K562 (cell line): ENCODE measurements at regions not wholly inside any gene's neighbourhood (a gene's known extent, or its start where the extent isn't known, plus 50 kb on each side); places are given as distances from the start of the nearest gene placed in this dataset.

Source experiments
- ATAC-seq: fragments of 200-7000 bp; cut with Tn5 transposase; 3 replicates; pipeline ENCODE4 v1.9.1; 2020; ENCODE audit warnings: moderate library complexity
- BruUV-seq: library from RNA; stranded (reverse); fragments of 400-500 nt; replicated peaks from 2 replicates; lab custom pipeline; 2021; lab: Mats Ljungman, UMichigan
- CTCF ChIA-PET: fragments of 300-600 bp; formaldehyde crosslinking; extraction: SDS; loops from one replicate; lab custom pipeline; 2021; ENCODE audit warnings: low intra/inter-chr PET ratio; lab: Yijun Ruan, JAX
- POLR2A ChIA-PET: fragments of 300-600, 350-650 bp; sonication (Branson Sonifier 250); formaldehyde crosslinking; extraction: SDS; loops from one replicate; lab custom pipeline; 2021; ENCODE audit warnings: antibody characterized with exemption, inconsistent platforms; lab: Yijun Ruan, JAX
- DNase-seq, 4 experiments: peaks; one replicate each; pipeline versions ENCODE4 v3.0.0 to v3.0.0-alpha.2; 2011 to 2018; ENCODE audit warnings: low spot score in 3 of 4, mixed read lengths in 3 of 4; ENCODE audit errors: extremely low read depth in 1 of 4
- FAIRE-seq: peaks from 2 replicates; lab custom pipeline; 2011; peaks lifted over from hg19 to GRCh38; lab: Jason Lieb, UNC
- H2AFZ ChIP-seq: 2 replicates; pipeline ENCODE4 v1.6.0; 2011; ENCODE audit warnings: low read depth, low read length, control low read depth, inconsistent platforms
- H3K27ac ChIP-seq: fragments of 200-600 bp; 3 replicates; pipeline ENCODE4 v1.8.0; 2011; ENCODE audit warnings: low read depth, mild to moderate bottlenecking, control low read depth, inconsistent platforms, low read length, moderate library complexity, mixed read lengths; ENCODE audit errors: extremely low read depth
- H3K27me3 ChIP-seq, 2 experiments: fragments of 300-600 bp in 1 of 2; 2 replicates in 1 of 2; 3 replicates in 1 of 2; pipeline versions ENCODE4 v1.6.0 to v1.8.0; 2011; ENCODE audit warnings: inconsistent platforms in 2 of 2, low read length in 2 of 2, mild to moderate bottlenecking in 1 of 2, mixed read lengths in 1 of 2, moderate library complexity in 1 of 2; ENCODE audit not compliant: control insufficient read depth in 2 of 2, insufficient read depth in 2 of 2
- H3K36me3 ChIP-seq: fragments of 300-600 bp; 3 replicates; pipeline ENCODE4 v1.8.0; 2011; ENCODE audit warnings: mild to moderate bottlenecking, low read length, inconsistent platforms; ENCODE audit not compliant: control insufficient read depth, insufficient read depth
- H3K4me1 ChIP-seq, 2 experiments: fragments of 200-600 bp in 1 of 2; replicated peaks in 1 of 2; 2 replicates in 1 of 2; 3 replicates in 1 of 2; pipeline versions ENCODE4 v1.5.1 to v1.8.0; 2011; ENCODE audit warnings: inconsistent platforms in 2 of 2, low read length in 2 of 2, mild to moderate bottlenecking in 1 of 2, mixed read lengths in 1 of 2, moderate library complexity in 1 of 2; ENCODE audit not compliant: control insufficient read depth in 2 of 2, insufficient read depth in 2 of 2
- H3K4me2 ChIP-seq: 2 replicates; pipeline ENCODE4 v1.6.1; 2011; ENCODE audit warnings: low read length, control low read depth, inconsistent platforms, mixed read lengths; ENCODE audit not compliant: insufficient read depth
- H3K4me3 ChIP-seq: fragments of 200-600 bp; sonication (generic), shearing (Covaris generic); 2 replicates; pipeline ENCODE4 v1.5.1; 2016; ENCODE audit warnings: control low read depth, inconsistent platforms
- H3K79me2 ChIP-seq: fragments of 200-600 bp; 3 replicates; pipeline ENCODE4 v1.8.0; 2011; ENCODE audit warnings: low read length, inconsistent platforms; ENCODE audit not compliant: control insufficient read depth, insufficient read depth
- H3K9ac ChIP-seq, 2 experiments: 2 replicates each; pipeline versions ENCODE4 v1.6.0 to v1.6.1; 2011; ENCODE audit warnings: low read depth in 2 of 2, low read length in 2 of 2, control low read depth in 1 of 2, inconsistent platforms in 1 of 2, mild to moderate bottlenecking in 1 of 2, mixed read lengths in 1 of 2; ENCODE audit not compliant: insufficient read depth in 1 of 2
- H3K9me1 ChIP-seq: one replicate; pipeline ENCODE4 v1.6.0; 2011; ENCODE audit warnings: inconsistent platforms, mild to moderate bottlenecking, low read length, moderate library complexity; ENCODE audit not compliant: control insufficient read depth, insufficient read depth
- H3K9me3 ChIP-seq: replicated peaks from 2 replicates; pipeline ENCODE4 v1.5.1; 2011; ENCODE audit warnings: low read depth, low read length, inconsistent platforms; ENCODE audit not compliant: control insufficient read depth, insufficient read depth
- H4K20me1 ChIP-seq: replicated peaks from 2 replicates; pipeline ENCODE4 v1.6.1; 2011; ENCODE audit warnings: low read length, inconsistent platforms, mixed read lengths; ENCODE audit not compliant: control insufficient read depth, insufficient read depth
- EWSR1 ChIP-seq: fragments of 450-650 bp; IDR thresholded peaks from 2 replicates; pipeline ENCODE4 v1.6.1; 2018; ENCODE audit warnings: borderline replicate concordance, mild to moderate bottlenecking, low read depth, moderate library complexity; ENCODE audit not compliant: partially characterized antibody
- HDAC3 ChIP-seq: fragments of 450-650 bp; IDR thresholded peaks from 2 replicates; pipeline ENCODE4 v1.6.1; 2018; ENCODE audit warnings: borderline replicate concordance, mild to moderate bottlenecking, moderate library complexity; ENCODE audit not compliant: partially characterized antibody
- KDM2B ChIP-seq: fragments of 250-450 bp; sonication (Bioruptor Pico); IDR thresholded peaks from 2 replicates; pipeline ENCODE4 v1.8.0; 2021; ENCODE audit warnings: mild to moderate bottlenecking, moderate library complexity
- SREBF2 ChIP-seq: sonication (generic); formaldehyde crosslinking; IDR thresholded peaks from 2 replicates; pipeline ENCODE4 v1.4.0; 2020; ENCODE audit warnings: mild to moderate bottlenecking, missing genetic modification reagents
- ZBTB11 ChIP-seq, 3 experiments: fragments of 200-800 bp in 1 of 3; fragments of 250-450 bp in 1 of 3; fragments of 450-650 bp in 1 of 3; sonication (Bioruptor Pico) in 1 of 3; sonication (Bioruptor generic) in 1 of 3; formaldehyde crosslinking in 1 of 3; IDR thresholded peaks; 2 replicates each; pipeline versions ENCODE4 v1.6.1 to v1.8.0; 2016 to 2022; ENCODE audit warnings: mild to moderate bottlenecking in 2 of 3, missing genetic modification characterization in 2 of 3, missing compliant biosample characterization in 1 of 3, moderate library complexity in 1 of 3
- WGBS: fragments of 100-300 bp; shearing (Covaris generic); methylation state at CpG from one replicate; pipeline ENCODE4 v1.1.6; 2016; ENCODE audit warnings: low coverage, mixed read lengths; ENCODE audit not compliant: insufficient coverage; ENCODE audit errors: missing lambda C conversion rate; 5-methylcytosine and 5-hydroxymethylcytosine counted together
- in situ Hi-C: fragments of 300-500 bp; cut with MboI; formaldehyde crosslinking; loops from 4 replicates; pipeline ENCODE4 v1.15.0; 2018; ENCODE audit warnings: inconsistent platforms, mixed read lengths
- intact Hi-C: fragments of 100-400 bp; cut with micrococcal nuclease; formaldehyde crosslinking; loops from 2 replicates; pipeline ENCODE4 v1.14.2; 2022

GRCh38 chr17:62135742-62136141 lies 70.7 kb upstream of the MED13 start:
- H3K4me3 ChIP-seq: no peak overlapping the region
- peak; percentile 60 for FAIRE-seq
- no peaks in the 10 kb centered on the region for H3K36me3 ChIP-seq
- TF ChIP-seq SREBF2 (CRISPR knock-in tag): no peak
- TF ChIP-seq HDAC3: no peak
- peak; percentile 51 for TF ChIP-seq EWSR1
- peak in 1 of 3 experiments; percentile 95; a peak in 2 of 6 replicates for TF ChIP-seq ZBTB11 (CRISPR knock-in tag; IDR thresholded peaks at IDR 0.05)
- no peak for TF ChIP-seq KDM2B (CRISPR knock-in tag)
- no peaks in the 10 kb centered on the region for H4K20me1 ChIP-seq
- in situ Hi-C loops: no loop called here
- peak overlapping the region; percentile 67; the same call in 1 of the 2 replicates for H2AFZ ChIP-seq
- H3K4me1 ChIP-seq: peaks cover 0 to 5% of the 10 kb centered on the region in 2 experiments; a peak in 1 of 5 replicates
- H3K4me2 ChIP-seq: no peak overlapping the region
- no peak overlapping the region for H3K27ac ChIP-seq
- H3K9ac ChIP-seq: no peak overlapping the region
- intact Hi-C loops: no loop called here
- no TSS peak for BruUV-seq
- WGBS: 58% methylated on average over 1 of the region's 1 CpG
- no peaks in the 10 kb centered on the region for H3K27me3 ChIP-seq
- no peaks in the 10 kb centered on the region for H3K9me1 ChIP-seq
- H3K9me3 ChIP-seq: no peaks in the 10 kb centered on the region; the same call in 1 of the 2 replicates
- ChIA-PET POLR2A (interaction anchor here (1.0 kb wide), 1 partner anchor 8 kb away, joined by 3 read pairs; no protein-coding TSS in a partner anchor), CTCF (no interaction called here)
- no peak for DNase-seq
- no peaks in the 10 kb centered on the region for H3K79me2 ChIP-seq
- ATAC-seq: no peak
